ENCODE measurements at regions not wholly inside any gene's neighbourhood (a gene's known extent, or its start where the extent isn't known, plus 50 kb on each side); places are given as distances from the start of the nearest gene placed in this dataset.
"Not testable (repeated sequence)": the region's sequence is repeated elsewhere in the genome, so short reads cannot be mapped to it uniquely, and the experiment has no call there.

DNA sequence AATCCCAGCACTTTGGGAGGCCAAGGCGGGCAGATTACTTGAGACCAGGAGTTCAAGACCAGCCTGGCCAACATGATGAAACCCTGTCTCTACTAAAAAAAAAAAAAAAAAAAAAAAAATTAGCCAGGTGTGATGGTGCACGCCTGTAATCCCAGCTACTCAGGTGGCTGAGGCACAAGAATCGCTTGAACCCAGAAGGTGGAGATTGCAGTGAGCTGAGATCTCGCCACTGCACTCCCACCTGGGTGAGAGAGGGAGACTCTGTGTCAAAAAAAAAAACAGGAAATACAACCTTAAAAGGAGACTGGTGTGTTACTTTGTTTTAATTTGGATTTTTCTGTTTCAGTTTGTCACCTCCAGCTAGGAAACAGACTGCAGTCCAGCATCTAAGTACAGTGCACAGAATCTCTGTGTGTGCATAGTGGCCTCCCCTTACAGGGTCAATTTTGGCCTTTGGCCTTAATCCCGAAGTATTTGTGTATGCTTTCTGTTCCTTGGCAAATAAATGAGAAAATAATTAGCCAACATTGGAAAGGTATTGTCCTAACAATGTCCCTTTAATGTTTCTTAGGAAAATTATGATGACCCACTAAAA lies 266.1 kb downstream of the GOLGA6L6 start:
- H3K4me3 ChIP-seq (ENCODE audit: extremely low read depth in 1 of 4, insufficient read depth in 2 of 4, low read depth in 3 of 4, low read length in 4 of 4); CTCF ChIA-PET (ENCODE audit: partially characterized antibody); H3K23ac ChIP-seq (ENCODE audit: insufficient read length); FAIRE-seq; H4K91ac ChIP-seq (replicated peaks; ENCODE audit: insufficient read length, low read length); H2BK15ac ChIP-seq (ENCODE audit: low read length); H3K36me3 ChIP-seq (ENCODE audit: control insufficient read depth in 2 of 4, insufficient read depth in 4 of 4, low read length in 3 of 4); H2BK5ac ChIP-seq (ENCODE audit: low read depth, low read length); H3K23me2 ChIP-seq (ENCODE audit: low read depth, low read length); H3K79me2 ChIP-seq (ENCODE audit: control insufficient read depth in 1 of 2, insufficient read depth in 2 of 2, low read length in 2 of 2); H3K14ac ChIP-seq (ENCODE audit: insufficient read length); H3K79me1 ChIP-seq (ENCODE audit: low read depth, low read length); H3K4ac ChIP-seq (replicated peaks; ENCODE audit: insufficient read length, low read depth, low read length); H2AFZ ChIP-seq (ENCODE audit: low read length); H3K9ac ChIP-seq (replicated peaks in 1 of 4; ENCODE audit: extremely low read depth in 1 of 4, low read depth in 3 of 4, low read length in 3 of 4); H4K5ac ChIP-seq (ENCODE audit: insufficient read length, low read depth, low read length); H3K56ac ChIP-seq (replicated peaks; ENCODE audit: insufficient read length, low read depth, low read length); H3K4me2 ChIP-seq (ENCODE audit: insufficient read depth in 1 of 2, low read depth in 2 of 2, low read length in 2 of 2); H2BK120ac ChIP-seq (replicated peaks; ENCODE audit: low read depth, low read length); H2BK12ac ChIP-seq (ENCODE audit: low read depth, low read length); H3K18ac ChIP-seq (ENCODE audit: extremely low read depth, low read length); DNase-seq (ENCODE audit: low read depth in 1 of 2, low spot score in 2 of 2); H4K20me1 ChIP-seq (replicated peaks in 1 of 2; ENCODE audit: control insufficient read depth in 1 of 2, insufficient read depth in 2 of 2, low read length in 2 of 2); H2BK20ac ChIP-seq (ENCODE audit: low read length); H3K4me1 ChIP-seq (replicated peaks in 1 of 4; ENCODE audit: control insufficient read depth in 3 of 4, insufficient read depth in 4 of 4, low read length in 3 of 4); H3K27ac ChIP-seq (ENCODE audit: low read depth, low read length); H4K8ac ChIP-seq (ENCODE audit: extremely low read depth, insufficient read depth, low read length); H3K27me3 ChIP-seq (replicated peaks in 1 of 4; ENCODE audit: control insufficient read depth in 3 of 4, extremely low read depth in 1 of 4, insufficient read depth in 3 of 4, low read length in 3 of 4); H2AK5ac ChIP-seq (ENCODE audit: low read depth, low read length); POLR2A ChIA-PET (ENCODE audit: partially characterized antibody): not testable (repeated sequence)
- peaks cover 34 to 59% of the 10 kb centered on the region in 2 experiments for H3K9me3 ChIP-seq (ENCODE audit: insufficient read depth in 2 of 2, low read depth in 1 of 2, low read length in 1 of 2)
- 77% methylated on average over 4 of the region's 5 CpGs; no CpG with 5 or more reads in 1 of the 2 experiments for WGBS, 2 experiments (ENCODE audit: extremely low coverage in 1 of 2, insufficient coverage in 1 of 2, insufficient read length in 1 of 2, insufficient replicate concordance in 2 of 2, low coverage in 1 of 2, low lambda C conversion rate in 2 of 2, missing lambda C conversion rate in 1 of 2)
